ENCODE measurements at regions not wholly inside any gene's neighbourhood (a gene's known extent, or its start where the extent isn't known, plus 50 kb on each side); places are given as distances from the start of the nearest gene placed in this dataset.
"Not testable (repeated sequence)": the region's sequence is repeated elsewhere in the genome, so short reads cannot be mapped to it uniquely, and the experiment has no call there.

GRCh38 chr9:66713552-66713951, 187.0 kb upstream of the ZNF658 start:
- no CpG with 5 or more reads among the region's 8 CpGs for WGBS, 2 experiments (ENCODE audit: insufficient coverage in 2 of 2)
- not testable (repeated sequence) for H3K36me3 ChIP-seq (ENCODE audit: control insufficient read depth, insufficient read depth, low read length); H3K4me1 ChIP-seq (ENCODE audit: control insufficient read depth, insufficient read depth, low read length, poor library complexity, severe bottlenecking)

GRCh38 chr9:66720845-66721244, 179.7 kb upstream of the ZNF658 start:
- H3K9me3 ChIP-seq (ENCODE audit: control insufficient read depth, low read length); H3K4me3 ChIP-seq (ENCODE audit: extremely low read depth, insufficient read depth, low read length, poor library complexity, severe bottlenecking); H3K4me1 ChIP-seq (ENCODE audit: control insufficient read depth, insufficient read depth, low read length, poor library complexity, severe bottlenecking); H3K27ac ChIP-seq (ENCODE audit: low read depth, low read length, severe bottlenecking); H3K36me3 ChIP-seq (ENCODE audit: control insufficient read depth, insufficient read depth, low read length): not testable (repeated sequence)
- no CpG with 5 or more reads among the region's 4 CpGs for WGBS, 2 experiments (ENCODE audit: insufficient coverage in 2 of 2)

More at GRCh38 chr9:66713552-66713951, 187.0 kb upstream of the ZNF658 start:
- not testable (repeated sequence) for H3K27ac ChIP-seq (ENCODE audit: low read depth, low read length, severe bottlenecking); H3K9me3 ChIP-seq (ENCODE audit: control insufficient read depth, low read length); H3K4me3 ChIP-seq (ENCODE audit: extremely low read depth, insufficient read depth, low read length, poor library complexity, severe bottlenecking)

GRCh38 chr9:66727540-66727939, 173.0 kb upstream of the ZNF658 start:
- not testable (repeated sequence) for H3K9me3 ChIP-seq (ENCODE audit: control insufficient read depth, low read length); H3K27ac ChIP-seq (ENCODE audit: low read depth, low read length, severe bottlenecking); H3K36me3 ChIP-seq (ENCODE audit: control insufficient read depth, insufficient read depth, low read length); H3K4me3 ChIP-seq (ENCODE audit: extremely low read depth, insufficient read depth, low read length, poor library complexity, severe bottlenecking); H3K4me1 ChIP-seq (ENCODE audit: control insufficient read depth, insufficient read depth, low read length, poor library complexity, severe bottlenecking)

GRCh38 chr9:66736686-66737085, 163.8 kb upstream of the ZNF658 start:
- H3K36me3 ChIP-seq (ENCODE audit: control insufficient read depth, insufficient read depth, low read length); H3K9me3 ChIP-seq (ENCODE audit: control insufficient read depth, low read length); H3K27ac ChIP-seq (ENCODE audit: low read depth, low read length, severe bottlenecking); H3K4me3 ChIP-seq (ENCODE audit: extremely low read depth, insufficient read depth, low read length, poor library complexity, severe bottlenecking); H3K4me1 ChIP-seq (ENCODE audit: control insufficient read depth, insufficient read depth, low read length, poor library complexity, severe bottlenecking): not testable (repeated sequence)

GRCh38 chr9:66738418-66738817, 162.1 kb upstream of the ZNF658 start:
- H3K27ac ChIP-seq (ENCODE audit: low read depth, low read length, severe bottlenecking); H3K9me3 ChIP-seq (ENCODE audit: control insufficient read depth, low read length); H3K36me3 ChIP-seq (ENCODE audit: control insufficient read depth, insufficient read depth, low read length); H3K4me1 ChIP-seq (ENCODE audit: control insufficient read depth, insufficient read depth, low read length, poor library complexity, severe bottlenecking); H3K4me3 ChIP-seq (ENCODE audit: extremely low read depth, insufficient read depth, low read length, poor library complexity, severe bottlenecking): not testable (repeated sequence)
- WGBS, 2 experiments (ENCODE audit: insufficient coverage in 2 of 2): 100% methylated on average over 1 of the region's 1 CpG; no CpG with 5 or more reads in 1 of the 2 experiments

- H3K36me3 ChIP-seq (ENCODE audit: control insufficient read depth, insufficient read depth, low read length): not testable (repeated sequence)
- whole genome bisulfite sequencing, 2 experiments (ENCODE audit: insufficient coverage in 2 of 2): no CpG with 5 or more reads among the region's 4 CpGs
Observed at GRCh38 chr9:66740136-66740535, 160.4 kb upstream of the ZNF658 start.

GRCh38 chr9:66745846-66746245, 154.7 kb upstream of the ZNF658 start:
- no CpG with 5 or more reads among the region's 27 CpGs for WGBS, 2 experiments (ENCODE audit: insufficient coverage in 2 of 2)

More at GRCh38 chr9:66740136-66740535, 160.4 kb upstream of the ZNF658 start:
- not testable (repeated sequence) for H3K4me3 ChIP-seq (ENCODE audit: extremely low read depth, insufficient read depth, low read length, poor library complexity, severe bottlenecking); H3K27ac ChIP-seq (ENCODE audit: low read depth, low read length, severe bottlenecking); H3K9me3 ChIP-seq (ENCODE audit: control insufficient read depth, low read length); H3K4me1 ChIP-seq (ENCODE audit: control insufficient read depth, insufficient read depth, low read length, poor library complexity, severe bottlenecking)

GRCh38 chr9:66752324-66752923, 148.1 kb upstream of the ZNF658 start:
- not testable (repeated sequence) for H3K36me3 ChIP-seq (ENCODE audit: control insufficient read depth, insufficient read depth, low read length); H3K4me3 ChIP-seq (ENCODE audit: extremely low read depth, insufficient read depth, low read length, poor library complexity, severe bottlenecking); H3K27ac ChIP-seq (ENCODE audit: low read depth, low read length, severe bottlenecking); H3K4me1 ChIP-seq (ENCODE audit: control insufficient read depth, insufficient read depth, low read length, poor library complexity, severe bottlenecking); H3K9me3 ChIP-seq (ENCODE audit: control insufficient read depth, low read length)
- no CpG with 5 or more reads among the region's 15 CpGs for WGBS, 2 experiments (ENCODE audit: insufficient coverage in 2 of 2)

More at GRCh38 chr9:66745846-66746245, 154.7 kb upstream of the ZNF658 start:
- H3K36me3 ChIP-seq (ENCODE audit: control insufficient read depth, insufficient read depth, low read length); H3K4me1 ChIP-seq (ENCODE audit: control insufficient read depth, insufficient read depth, low read length, poor library complexity, severe bottlenecking); H3K4me3 ChIP-seq (ENCODE audit: extremely low read depth, insufficient read depth, low read length, poor library complexity, severe bottlenecking); H3K9me3 ChIP-seq (ENCODE audit: control insufficient read depth, low read length); H3K27ac ChIP-seq (ENCODE audit: low read depth, low read length, severe bottlenecking): not testable (repeated sequence)

- not testable (repeated sequence) for H3K27ac ChIP-seq (ENCODE audit: low read depth, low read length, severe bottlenecking); H3K4me1 ChIP-seq (ENCODE audit: control insufficient read depth, insufficient read depth, low read length, poor library complexity, severe bottlenecking); H3K9me3 ChIP-seq (ENCODE audit: control insufficient read depth, low read length); H3K4me3 ChIP-seq (ENCODE audit: extremely low read depth, insufficient read depth, low read length, poor library complexity, severe bottlenecking); H3K36me3 ChIP-seq (ENCODE audit: control insufficient read depth, insufficient read depth, low read length)
- WGBS, 2 experiments (ENCODE audit: insufficient coverage in 2 of 2): no CpG with 5 or more reads among the region's 7 CpGs
Observed at GRCh38 chr9:66759825-66760492, 140.6 kb upstream of the ZNF658 start.

- not testable (repeated sequence) for H3K36me3 ChIP-seq (ENCODE audit: control insufficient read depth, insufficient read depth, low read length); H3K4me1 ChIP-seq (ENCODE audit: control insufficient read depth, insufficient read depth, low read length, poor library complexity, severe bottlenecking); H3K9me3 ChIP-seq (ENCODE audit: control insufficient read depth, low read length); H3K4me3 ChIP-seq (ENCODE audit: extremely low read depth, insufficient read depth, low read length, poor library complexity, severe bottlenecking); H3K27ac ChIP-seq (ENCODE audit: low read depth, low read length, severe bottlenecking)
- no CpG with 5 or more reads among the region's 3 CpGs for WGBS, 2 experiments (ENCODE audit: insufficient coverage in 2 of 2)
Observed at GRCh38 chr9:66764799-66765493, 135.6 kb upstream of the ZNF658 start.

GRCh38 chr9:66765531-66765930, 135.0 kb upstream of the ZNF658 start:
- WGBS, 2 experiments (ENCODE audit: insufficient coverage in 2 of 2): no CpG with 5 or more reads among the region's 2 CpGs
- H3K4me3 ChIP-seq (ENCODE audit: extremely low read depth, insufficient read depth, low read length, poor library complexity, severe bottlenecking); H3K9me3 ChIP-seq (ENCODE audit: control insufficient read depth, low read length); H3K4me1 ChIP-seq (ENCODE audit: control insufficient read depth, insufficient read depth, low read length, poor library complexity, severe bottlenecking); H3K27ac ChIP-seq (ENCODE audit: low read depth, low read length, severe bottlenecking); H3K36me3 ChIP-seq (ENCODE audit: control insufficient read depth, insufficient read depth, low read length): not testable (repeated sequence)

All from mesodermal cell (in vitro differentiated cells).